ENCODE measurements at regions not wholly inside any gene's neighbourhood (a gene's known extent, or its start where the extent isn't known, plus 50 kb on each side); places are given as distances from the start of the nearest gene placed in this dataset.

DNA sequence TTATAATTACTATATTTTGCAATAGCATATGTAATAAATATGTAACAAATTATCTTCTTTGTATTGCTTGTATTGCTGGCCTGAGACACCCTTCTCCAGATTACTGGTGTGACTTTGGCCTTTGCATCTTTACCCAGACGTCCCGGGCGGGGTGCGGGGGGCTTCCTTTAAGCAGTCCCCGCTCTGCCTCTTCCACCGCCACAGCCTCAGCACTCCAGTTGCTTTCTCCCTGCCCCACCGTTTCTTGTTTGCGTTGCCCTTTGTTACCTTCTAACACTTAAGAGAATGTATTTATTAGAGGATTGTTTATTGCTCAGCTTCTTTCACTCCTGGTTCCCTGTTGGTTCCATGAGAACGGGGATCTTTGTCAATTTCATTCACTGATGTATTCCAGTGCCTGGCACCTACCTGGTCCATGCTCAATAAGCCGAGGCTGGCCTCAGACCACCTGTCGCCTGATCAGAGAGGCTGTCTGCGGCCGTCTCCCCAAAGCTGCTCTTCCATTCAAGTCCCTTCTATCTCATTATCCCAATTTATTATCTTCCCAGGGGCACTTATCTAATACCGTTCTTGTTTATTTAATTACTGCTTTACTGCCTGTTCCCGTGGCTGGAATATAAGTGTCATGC lies 100.5 kb upstream of the RFLNA start:
- Histone ChIP-seq H3K27me3 (ENCODE audit: insufficient read depth, poor library complexity, severe bottlenecking) (no peaks in the 10 kb centered on the region), H3K4me1 (ENCODE audit: insufficient read depth, poor library complexity, severe bottlenecking) (no peaks in the 10 kb centered on the region), H3K4me3 (ENCODE audit: severe bottlenecking) (no peak overlapping the region), H3K9me3 (ENCODE audit: severe bottlenecking) (no peaks in the 10 kb centered on the region), H3K36me3 (ENCODE audit: low read depth) (no peaks in the 10 kb centered on the region), H3K27ac (ENCODE audit: poor library complexity, severe bottlenecking) (no peak overlapping the region)
- ATAC-seq (ENCODE audit: low read depth) (no peak), DNase-seq (ENCODE audit: low spot score) (no peak)
- TF ChIP-seq, protein P1, sequence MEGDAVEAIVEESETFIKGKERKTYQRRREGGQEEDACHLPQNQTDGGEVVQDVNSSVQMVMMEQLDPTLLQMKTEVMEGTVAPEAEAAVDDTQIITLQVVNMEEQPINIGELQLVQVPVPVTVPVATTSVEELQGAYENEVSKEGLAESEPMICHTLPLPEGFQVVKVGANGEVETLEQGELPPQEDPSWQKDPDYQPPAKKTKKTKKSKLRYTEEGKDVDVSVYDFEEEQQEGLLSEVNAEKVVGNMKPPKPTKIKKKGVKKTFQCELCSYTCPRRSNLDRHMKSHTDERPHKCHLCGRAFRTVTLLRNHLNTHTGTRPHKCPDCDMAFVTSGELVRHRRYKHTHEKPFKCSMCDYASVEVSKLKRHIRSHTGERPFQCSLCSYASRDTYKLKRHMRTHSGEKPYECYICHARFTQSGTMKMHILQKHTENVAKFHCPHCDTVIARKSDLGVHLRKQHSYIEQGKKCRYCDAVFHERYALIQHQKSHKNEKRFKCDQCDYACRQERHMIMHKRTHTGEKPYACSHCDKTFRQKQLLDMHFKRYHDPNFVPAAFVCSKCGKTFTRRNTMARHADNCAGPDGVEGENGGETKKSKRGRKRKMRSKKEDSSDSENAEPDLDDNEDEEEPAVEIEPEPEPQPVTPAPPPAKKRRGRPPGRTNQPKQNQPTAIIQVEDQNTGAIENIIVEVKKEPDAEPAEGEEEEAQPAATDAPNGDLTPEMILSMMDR (IDR thresholded peaks at IDR 0.05; ENCODE audit: poor library complexity, severe bottlenecking) = no peak

DNA sequence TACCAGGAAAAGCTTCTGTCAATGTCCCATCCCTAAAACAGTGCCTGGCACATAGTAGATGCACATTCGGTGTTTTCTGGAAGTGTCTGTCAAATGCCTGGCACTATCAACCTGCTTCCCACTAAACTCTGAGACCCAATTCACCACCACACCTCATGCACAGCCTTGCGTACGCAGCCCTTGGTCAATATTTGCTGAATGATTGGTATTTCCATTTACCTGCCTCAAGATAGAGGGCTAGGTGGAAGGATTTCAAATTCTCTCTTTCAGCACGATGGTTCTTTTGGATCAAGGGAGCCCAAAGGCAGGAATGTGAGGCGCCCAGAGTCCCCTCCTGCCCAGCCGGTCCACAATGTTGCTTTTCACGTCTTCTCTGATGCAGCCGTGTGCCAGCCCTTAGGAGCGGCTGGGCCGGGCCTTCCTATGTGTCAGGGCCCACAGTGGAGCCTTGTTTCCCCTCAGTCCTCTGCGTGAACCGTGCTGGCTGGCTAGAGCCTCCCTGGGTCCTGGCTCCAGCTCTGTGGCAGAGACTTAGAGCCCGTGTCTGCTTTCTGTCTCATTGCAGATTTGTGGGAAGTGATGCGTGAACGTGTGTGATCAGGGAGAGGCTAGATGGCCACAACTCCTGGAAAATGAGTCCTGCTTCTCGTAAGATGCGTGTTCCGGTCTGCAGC lies 99.9 kb upstream of the RFLNA start:
- DNase-seq (ENCODE audit: low spot score) (no peak), ATAC-seq (ENCODE audit: low read depth) (no peak)
- no peaks in the 10 kb centered on the region for H3K36me3 ChIP-seq (ENCODE audit: low read depth)
- no peak overlapping the region for H3K4me3 ChIP-seq (ENCODE audit: severe bottlenecking)
- H3K27ac ChIP-seq (ENCODE audit: poor library complexity, severe bottlenecking) = no peak overlapping the region
- H3K9me3 ChIP-seq (ENCODE audit: severe bottlenecking) = no peaks in the 10 kb centered on the region
- H3K4me1 ChIP-seq (ENCODE audit: insufficient read depth, poor library complexity, severe bottlenecking) = no peaks in the 10 kb centered on the region
- TF ChIP-seq, protein P1 (IDR thresholded peaks at IDR 0.05; ENCODE audit: poor library complexity, severe bottlenecking) = no peak
- H3K27me3 ChIP-seq (ENCODE audit: insufficient read depth, poor library complexity, severe bottlenecking) = no peaks in the 10 kb centered on the region

DNA sequence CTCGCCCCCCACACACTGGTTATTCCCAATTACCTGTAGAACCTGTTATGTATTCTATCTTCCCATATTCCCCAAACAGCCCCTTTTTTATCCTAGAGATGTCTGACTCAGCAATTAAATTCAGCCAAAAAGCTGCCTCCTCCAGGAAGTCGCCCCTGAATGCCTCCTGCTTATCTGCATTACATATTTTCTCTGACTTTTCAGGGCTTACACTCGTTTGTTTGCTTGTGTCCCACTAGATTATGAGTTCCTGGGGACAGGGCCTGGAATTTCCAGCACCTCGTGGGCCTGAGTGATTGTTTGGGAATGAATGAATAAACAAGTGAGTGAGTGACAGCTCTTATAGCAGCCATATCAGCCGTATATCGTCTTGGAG lies 99.3 kb upstream of the RFLNA start:
- H3K9me3 ChIP-seq (ENCODE audit: severe bottlenecking) = no peaks in the 10 kb centered on the region
- no peaks in the 10 kb centered on the region for H3K4me1 ChIP-seq (ENCODE audit: insufficient read depth, poor library complexity, severe bottlenecking)
- TF ChIP-seq, protein P1 (IDR thresholded peaks at IDR 0.05; ENCODE audit: poor library complexity, severe bottlenecking) = no peak
- ATAC-seq (ENCODE audit: low read depth) (no peak), DNase-seq (ENCODE audit: low spot score) (no peak)
- H3K36me3 ChIP-seq (ENCODE audit: low read depth) = no peaks in the 10 kb centered on the region
- no peak overlapping the region for H3K4me3 ChIP-seq (ENCODE audit: severe bottlenecking)
- H3K27ac ChIP-seq (ENCODE audit: poor library complexity, severe bottlenecking) = no peak overlapping the region
- H3K27me3 ChIP-seq (ENCODE audit: insufficient read depth, poor library complexity, severe bottlenecking) = no peaks in the 10 kb centered on the region

DNA sequence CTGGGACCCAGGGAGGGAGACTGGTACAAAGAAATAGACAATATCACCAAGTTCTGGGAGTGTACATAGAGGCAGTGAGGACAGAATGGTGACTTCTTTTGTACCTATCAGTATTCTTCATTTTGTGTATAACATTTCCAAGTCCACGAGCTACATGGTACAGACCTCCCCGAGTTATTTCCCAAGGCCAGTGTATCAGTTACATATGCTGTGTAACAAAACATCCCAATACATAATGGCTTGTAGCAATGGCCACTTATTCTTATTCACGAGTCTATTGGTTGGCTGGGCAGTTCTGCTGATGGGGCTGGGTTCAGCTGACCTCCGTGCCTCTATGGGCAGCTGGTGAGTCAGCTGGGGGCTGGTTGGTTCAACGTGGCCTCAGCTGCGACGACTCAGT lies 98.7 kb upstream of the RFLNA start:
- Histone ChIP-seq H3K4me3 (ENCODE audit: severe bottlenecking) (no peak overlapping the region), H3K27ac (ENCODE audit: poor library complexity, severe bottlenecking) (no peak overlapping the region), H3K4me1 (ENCODE audit: insufficient read depth, poor library complexity, severe bottlenecking) (no peaks in the 10 kb centered on the region), H3K27me3 (ENCODE audit: insufficient read depth, poor library complexity, severe bottlenecking) (no peaks in the 10 kb centered on the region), H3K9me3 (ENCODE audit: severe bottlenecking) (no peaks in the 10 kb centered on the region), H3K36me3 (ENCODE audit: low read depth) (no peaks in the 10 kb centered on the region)
- TF ChIP-seq, protein P1 (IDR thresholded peaks at IDR 0.05; ENCODE audit: poor library complexity, severe bottlenecking) = no peak
- no peak for ATAC-seq (ENCODE audit: low read depth)
- DNase-seq (ENCODE audit: low spot score) = no peak

DNA sequence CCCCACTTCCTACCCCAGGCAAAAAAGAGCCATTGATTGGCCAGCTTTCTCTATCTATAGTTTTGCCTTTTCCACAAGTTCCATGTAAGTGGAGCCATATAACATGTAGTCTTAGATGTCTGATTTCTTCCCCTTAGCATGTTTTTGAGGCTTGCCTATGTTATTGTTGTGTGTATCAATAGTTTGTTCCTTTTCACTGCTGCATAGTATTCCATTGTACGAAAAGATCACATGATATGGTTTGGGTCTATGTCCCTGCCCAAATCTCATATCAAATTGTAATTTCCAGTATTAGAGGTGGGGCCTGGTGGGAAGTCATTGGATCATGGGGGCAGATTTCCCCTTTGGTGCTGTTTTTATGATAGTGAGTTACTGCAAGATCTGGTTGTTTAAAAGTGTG lies 93.6 kb upstream of the RFLNA start:
- ATAC-seq (ENCODE audit: low read depth) (no peak), DNase-seq (ENCODE audit: low spot score) (no peak)
- Histone ChIP-seq H3K27ac (ENCODE audit: poor library complexity, severe bottlenecking) (no peak overlapping the region), H3K4me1 (ENCODE audit: insufficient read depth, poor library complexity, severe bottlenecking) (no peaks in the 10 kb centered on the region), H3K9me3 (ENCODE audit: severe bottlenecking) (peaks cover 7% of the 10 kb centered on the region), H3K36me3 (ENCODE audit: low read depth) (no peaks in the 10 kb centered on the region), H3K4me3 (ENCODE audit: severe bottlenecking) (no peak overlapping the region), H3K27me3 (ENCODE audit: insufficient read depth, poor library complexity, severe bottlenecking) (no peaks in the 10 kb centered on the region)
- TF ChIP-seq, protein P1 (IDR thresholded peaks at IDR 0.05; ENCODE audit: poor library complexity, severe bottlenecking) = no peak

Measured in RWPE2 (cell line).